Uterus (tissue), 2 donors: ENCODE measurements at regions not wholly inside any gene's neighbourhood (a gene's known extent, or its start where the extent isn't known, plus 50 kb on each side); places are given as distances from the start of the nearest gene placed in this dataset.

Source experiments
- POLR2A ChIP-seq, 2 donors: fragments of 450-650 bp; IDR thresholded peaks; one replicate each; pipeline ENCODE4 v1.6.1; 2016; ENCODE audit warnings: antibody characterized with exemption in 2 of 2, mild to moderate bottlenecking in 1 of 2, moderate library complexity in 1 of 2
- TF ChIP-seq, protein P1 (sequence below), 4 experiments: fragments of 200-600 bp in 2 of 4; fragments of 450-650 bp in 2 of 4; sonication (generic) in 2 of 4; IDR thresholded peaks; one replicate each; pipeline ENCODE4 v1.5.1; 2016 to 2019; ENCODE audit warnings: antibody characterized with exemption in 4 of 4, mild to moderate bottlenecking in 2 of 4, moderate library complexity in 1 of 4

DNA sequence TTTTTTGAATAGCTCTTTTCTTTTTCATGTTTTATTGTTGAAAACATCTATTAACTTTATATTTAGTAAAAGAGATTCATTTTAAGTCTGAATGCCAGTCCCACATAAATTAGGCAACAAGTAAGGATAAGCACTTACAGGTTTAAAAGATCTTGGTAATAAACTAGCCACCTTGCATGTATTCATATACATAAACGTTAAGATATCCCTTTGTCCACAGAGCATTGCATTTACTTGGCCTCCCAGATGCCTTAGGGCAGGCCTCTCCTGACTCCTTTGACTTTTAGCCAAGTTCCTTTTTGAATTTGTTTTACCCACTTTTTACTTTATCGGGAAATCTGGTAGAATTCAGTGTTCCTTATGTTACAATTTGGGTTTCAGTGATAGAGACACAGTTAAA lies 331.7 kb downstream of the ETNK1 start:
- TF ChIP-seq, protein P1, sequence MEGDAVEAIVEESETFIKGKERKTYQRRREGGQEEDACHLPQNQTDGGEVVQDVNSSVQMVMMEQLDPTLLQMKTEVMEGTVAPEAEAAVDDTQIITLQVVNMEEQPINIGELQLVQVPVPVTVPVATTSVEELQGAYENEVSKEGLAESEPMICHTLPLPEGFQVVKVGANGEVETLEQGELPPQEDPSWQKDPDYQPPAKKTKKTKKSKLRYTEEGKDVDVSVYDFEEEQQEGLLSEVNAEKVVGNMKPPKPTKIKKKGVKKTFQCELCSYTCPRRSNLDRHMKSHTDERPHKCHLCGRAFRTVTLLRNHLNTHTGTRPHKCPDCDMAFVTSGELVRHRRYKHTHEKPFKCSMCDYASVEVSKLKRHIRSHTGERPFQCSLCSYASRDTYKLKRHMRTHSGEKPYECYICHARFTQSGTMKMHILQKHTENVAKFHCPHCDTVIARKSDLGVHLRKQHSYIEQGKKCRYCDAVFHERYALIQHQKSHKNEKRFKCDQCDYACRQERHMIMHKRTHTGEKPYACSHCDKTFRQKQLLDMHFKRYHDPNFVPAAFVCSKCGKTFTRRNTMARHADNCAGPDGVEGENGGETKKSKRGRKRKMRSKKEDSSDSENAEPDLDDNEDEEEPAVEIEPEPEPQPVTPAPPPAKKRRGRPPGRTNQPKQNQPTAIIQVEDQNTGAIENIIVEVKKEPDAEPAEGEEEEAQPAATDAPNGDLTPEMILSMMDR (IDR thresholded peaks at IDR 0.05) = no peak
- no peak for TF ChIP-seq POLR2A (IDR thresholded peaks at IDR 0.05)
